K562 (cell line): ENCODE measurements at regions not wholly inside any gene's neighbourhood (a gene's known extent, or its start where the extent isn't known, plus 50 kb on each side); places are given as distances from the start of the nearest gene placed in this dataset.

ENCODE experiments used
- ATAC-seq: fragments of 200-7000 bp; cut with Tn5 transposase; 3 replicates; pipeline ENCODE4 v1.9.1; 2020; ENCODE audit warnings: moderate library complexity
- BruUV-seq: library from RNA; stranded (reverse); fragments of 400-500 nt; replicated peaks from 2 replicates; lab custom pipeline; 2021; lab: Mats Ljungman, UMichigan
- CTCF ChIA-PET: fragments of 300-600 bp; formaldehyde crosslinking; extraction: SDS; loops from one replicate; lab custom pipeline; 2021; ENCODE audit warnings: low intra/inter-chr PET ratio; lab: Yijun Ruan, JAX
- POLR2A ChIA-PET: fragments of 300-600, 350-650 bp; sonication (Branson Sonifier 250); formaldehyde crosslinking; extraction: SDS; loops from one replicate; lab custom pipeline; 2021; ENCODE audit warnings: antibody characterized with exemption, inconsistent platforms; lab: Yijun Ruan, JAX
- DNase-seq, 4 experiments: peaks; one replicate each; pipeline versions ENCODE4 v3.0.0 to v3.0.0-alpha.2; 2011 to 2018; ENCODE audit warnings: low spot score in 3 of 4, mixed read lengths in 3 of 4; ENCODE audit errors: extremely low read depth in 1 of 4
- FAIRE-seq: peaks from 2 replicates; lab custom pipeline; 2011; peaks lifted over from hg19 to GRCh38; lab: Jason Lieb, UNC
- H2AFZ ChIP-seq: 2 replicates; pipeline ENCODE4 v1.6.0; 2011; ENCODE audit warnings: low read depth, low read length, control low read depth, inconsistent platforms
- H3K27ac ChIP-seq: fragments of 200-600 bp; 3 replicates; pipeline ENCODE4 v1.8.0; 2011; ENCODE audit warnings: low read depth, mild to moderate bottlenecking, control low read depth, inconsistent platforms, low read length, moderate library complexity, mixed read lengths; ENCODE audit errors: extremely low read depth
- H3K27me3 ChIP-seq, 2 experiments: fragments of 300-600 bp in 1 of 2; 2 replicates in 1 of 2; 3 replicates in 1 of 2; pipeline versions ENCODE4 v1.6.0 to v1.8.0; 2011; ENCODE audit warnings: inconsistent platforms in 2 of 2, low read length in 2 of 2, mild to moderate bottlenecking in 1 of 2, mixed read lengths in 1 of 2, moderate library complexity in 1 of 2; ENCODE audit not compliant: control insufficient read depth in 2 of 2, insufficient read depth in 2 of 2
- H3K36me3 ChIP-seq: fragments of 300-600 bp; 3 replicates; pipeline ENCODE4 v1.8.0; 2011; ENCODE audit warnings: mild to moderate bottlenecking, low read length, inconsistent platforms; ENCODE audit not compliant: control insufficient read depth, insufficient read depth
- H3K4me1 ChIP-seq, 2 experiments: fragments of 200-600 bp in 1 of 2; replicated peaks in 1 of 2; 2 replicates in 1 of 2; 3 replicates in 1 of 2; pipeline versions ENCODE4 v1.5.1 to v1.8.0; 2011; ENCODE audit warnings: inconsistent platforms in 2 of 2, low read length in 2 of 2, mild to moderate bottlenecking in 1 of 2, mixed read lengths in 1 of 2, moderate library complexity in 1 of 2; ENCODE audit not compliant: control insufficient read depth in 2 of 2, insufficient read depth in 2 of 2
- H3K4me2 ChIP-seq: 2 replicates; pipeline ENCODE4 v1.6.1; 2011; ENCODE audit warnings: low read length, control low read depth, inconsistent platforms, mixed read lengths; ENCODE audit not compliant: insufficient read depth
- H3K4me3 ChIP-seq: fragments of 200-600 bp; sonication (generic), shearing (Covaris generic); 2 replicates; pipeline ENCODE4 v1.5.1; 2016; ENCODE audit warnings: control low read depth, inconsistent platforms
- H3K79me2 ChIP-seq: fragments of 200-600 bp; 3 replicates; pipeline ENCODE4 v1.8.0; 2011; ENCODE audit warnings: low read length, inconsistent platforms; ENCODE audit not compliant: control insufficient read depth, insufficient read depth
- H3K9ac ChIP-seq, 2 experiments: 2 replicates each; pipeline versions ENCODE4 v1.6.0 to v1.6.1; 2011; ENCODE audit warnings: low read depth in 2 of 2, low read length in 2 of 2, control low read depth in 1 of 2, inconsistent platforms in 1 of 2, mild to moderate bottlenecking in 1 of 2, mixed read lengths in 1 of 2; ENCODE audit not compliant: insufficient read depth in 1 of 2
- H3K9me1 ChIP-seq: one replicate; pipeline ENCODE4 v1.6.0; 2011; ENCODE audit warnings: inconsistent platforms, mild to moderate bottlenecking, low read length, moderate library complexity; ENCODE audit not compliant: control insufficient read depth, insufficient read depth
- H3K9me3 ChIP-seq: replicated peaks from 2 replicates; pipeline ENCODE4 v1.5.1; 2011; ENCODE audit warnings: low read depth, low read length, inconsistent platforms; ENCODE audit not compliant: control insufficient read depth, insufficient read depth
- H4K20me1 ChIP-seq: replicated peaks from 2 replicates; pipeline ENCODE4 v1.6.1; 2011; ENCODE audit warnings: low read length, inconsistent platforms, mixed read lengths; ENCODE audit not compliant: control insufficient read depth, insufficient read depth
- CBFB ChIP-seq: sonication (generic); formaldehyde crosslinking; IDR thresholded peaks from 2 replicates; pipeline ENCODE4 v1.4.0; 2020; ENCODE audit warnings: mild to moderate bottlenecking, missing genetic modification reagents
- CHD4 ChIP-seq: fragments of 200-600 bp; sonication (generic); IDR thresholded peaks from 3 replicates; pipeline ENCODE4 v1.6.1; 2012; ENCODE audit warnings: low read depth, mild to moderate bottlenecking, mixed read lengths, low read length, inconsistent platforms; ENCODE audit not compliant: insufficient read depth, insufficient replicate concordance, poor library complexity, severe bottlenecking
- JUNB ChIP-seq: fragments of 450-650 bp; formaldehyde crosslinking; conservative IDR thresholded peaks from 2 replicates; pipeline ENCODE4 v1.4.0; 2020; ENCODE audit warnings: mild to moderate bottlenecking
- LCOR ChIP-seq: sonication (generic); formaldehyde crosslinking; IDR thresholded peaks from 2 replicates; pipeline ENCODE4 v1.8.0; 2022; ENCODE audit warnings: mild to moderate bottlenecking, missing genetic modification reagents
- MCM7 ChIP-seq, 2 experiments: fragments of 450-650 bp; IDR thresholded peaks; 2 replicates each; pipeline ENCODE4 v1.6.1; 2016 to 2018
- NCOA4 ChIP-seq: fragments of 450-650 bp; IDR thresholded peaks from 2 replicates; pipeline ENCODE4 v1.6.1; 2018; ENCODE audit warnings: mild to moderate bottlenecking; ENCODE audit not compliant: partially characterized antibody
- NRF1 ChIP-seq, 2 experiments: fragments of 450-650 bp; IDR thresholded peaks in 1 of 2; conservative IDR thresholded peaks in 1 of 2; 2 replicates each; pipeline ENCODE4 v1.6.1; 2014; ENCODE audit warnings: mild to moderate bottlenecking in 2 of 2
- SIN3A ChIP-seq, 2 experiments: fragments of 150-350 bp in 1 of 2; IDR thresholded peaks; 2 replicates each; pipeline ENCODE4 v1.6.1; 2011 to 2016; ENCODE audit warnings: borderline replicate concordance in 2 of 2, low read depth in 2 of 2, low read length in 2 of 2, mild to moderate bottlenecking in 2 of 2, moderate library complexity in 2 of 2; ENCODE audit not compliant: control insufficient read depth in 1 of 2
- ZNF408 ChIP-seq: fragments of 250-450 bp; sonication (Bioruptor Pico); IDR thresholded peaks from 2 replicates; pipeline ENCODE4 v1.4.0; 2020; ENCODE audit warnings: low read depth, mild to moderate bottlenecking, moderate library complexity
- ZNF79 ChIP-seq: fragments of 250-450 bp; sonication (Bioruptor Pico); IDR thresholded peaks from 2 replicates; pipeline ENCODE4 v1.4.0; 2020; ENCODE audit warnings: low read depth, mild to moderate bottlenecking, moderate library complexity
- WGBS: fragments of 100-300 bp; shearing (Covaris generic); methylation state at CpG from one replicate; pipeline ENCODE4 v1.1.6; 2016; ENCODE audit warnings: low coverage, mixed read lengths; ENCODE audit not compliant: insufficient coverage; ENCODE audit errors: missing lambda C conversion rate; 5-methylcytosine and 5-hydroxymethylcytosine counted together
- in situ Hi-C: fragments of 300-500 bp; cut with MboI; formaldehyde crosslinking; loops from 4 replicates; pipeline ENCODE4 v1.15.0; 2018; ENCODE audit warnings: inconsistent platforms, mixed read lengths
- intact Hi-C: fragments of 100-400 bp; cut with micrococcal nuclease; formaldehyde crosslinking; loops from 2 replicates; pipeline ENCODE4 v1.14.2; 2022
- TF ChIP-seq, protein P1 (sequence below), 2 experiments: fragments of 250-450 bp in 1 of 2; fragments of 450-650 bp in 1 of 2; sonication (Bioruptor Pico) in 1 of 2; IDR thresholded peaks; 2 replicates each; pipeline versions ENCODE4 v1.6.1 to v1.8.0; 2016 to 2021; ENCODE audit warnings: mild to moderate bottlenecking in 2 of 2, moderate library complexity in 2 of 2, missing compliant biosample characterization in 1 of 2, missing genetic modification characterization in 1 of 2
- TF ChIP-seq, protein P2 (sequence below): IDR thresholded peaks from 3 replicates; pipeline ENCODE4 v1.6.1; 2011; ENCODE audit warnings: borderline replicate concordance, mild to moderate bottlenecking, moderate library complexity; ENCODE audit not compliant: insufficient read length; ENCODE audit errors: extremely low read depth
- TF ChIP-seq, protein P3 (sequence below): IDR thresholded peaks from 2 replicates; pipeline ENCODE4 v1.6.1; 2011; ENCODE audit warnings: borderline replicate concordance, low read depth, mild to moderate bottlenecking, moderate library complexity, low read length; ENCODE audit not compliant: insufficient read depth, poor library complexity, severe bottlenecking
- TF ChIP-seq, protein P4 (sequence below): fragments of 200-800 bp; sonication (Bioruptor generic); IDR thresholded peaks from 2 replicates; pipeline ENCODE4 v1.6.1; 2017; ENCODE audit warnings: missing genetic modification characterization, missing compliant biosample characterization

DNA sequence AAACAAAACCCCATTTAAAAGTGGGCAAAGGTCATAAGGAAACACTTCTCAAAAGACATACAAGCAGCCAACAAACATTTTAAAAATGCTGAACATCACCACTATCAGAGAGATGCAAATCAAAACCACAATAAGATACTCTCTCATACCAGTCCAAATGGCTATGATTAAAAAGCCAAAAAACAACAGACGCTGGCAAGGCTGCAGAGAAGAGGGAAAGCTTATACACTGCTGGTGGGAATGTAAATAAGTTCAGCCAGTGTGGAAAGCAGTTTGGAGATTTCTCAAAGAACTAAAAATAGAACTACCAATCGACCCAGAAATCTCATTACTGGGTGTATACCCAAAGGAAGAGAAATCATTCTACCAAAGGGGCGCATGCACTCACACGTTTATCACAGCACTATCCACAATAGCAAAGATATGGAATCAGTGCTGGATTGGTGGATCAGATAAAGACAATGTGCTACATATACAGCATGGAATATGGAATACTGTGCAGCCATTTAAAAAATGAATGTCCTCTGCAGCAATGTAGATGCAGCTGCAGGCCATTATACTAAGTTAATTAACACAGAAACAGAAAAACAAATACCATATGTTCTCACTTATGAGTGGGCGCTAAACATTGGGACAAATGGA is 102.1 kb upstream of the DAAM1 start:
- H3K79me2 ChIP-seq, result no peaks in the 10 kb centered on the region
- no peak overlapping the region for H3K9ac ChIP-seq
- H3K27me3 ChIP-seq, result no peaks in the 10 kb centered on the region
- H3K4me3 ChIP-seq, result no peak overlapping the region
- ATAC-seq (no peak), DNase-seq (no peak), FAIRE-seq (no peak)
- no peak overlapping the region for H3K4me2 ChIP-seq
- H3K4me1 ChIP-seq, result no peaks in the 10 kb centered on the region
- intact Hi-C loops, result no loop called here
- no peaks in the 10 kb centered on the region for H3K36me3 ChIP-seq
- no peak overlapping the region for H3K27ac ChIP-seq
- no peaks in the 10 kb centered on the region for H3K9me3 ChIP-seq
- H3K9me1 ChIP-seq, result no peaks in the 10 kb centered on the region
- no peaks in the 10 kb centered on the region for H4K20me1 ChIP-seq
- no peak overlapping the region for H2AFZ ChIP-seq
- ChIA-PET POLR2A (no interaction called here), CTCF (no interaction called here)
- WGBS, result 2% methylated on average over 5 of the region's 5 CpGs
- in situ Hi-C loops, result no loop called here
- no TSS peak for BruUV-seq
- TF ChIP-seq NRF1 (conservative IDR thresholded peaks at IDR 0.05 in 1 of 2, IDR thresholded peaks at IDR 0.05 in 1 of 2) (no peak), JUNB (no peak), CBFB (CRISPR knock-in tag) (no peak), ZNF79 (CRISPR knock-in tag) (no peak), MCM7 (IDR thresholded peaks at IDR 0.05) (no peak), SIN3A (IDR thresholded peaks at IDR 0.05; ENCODE audit: borderline replicate concordance in 2 of 2, control insufficient read depth in 1 of 2, low read depth in 2 of 2, low read length in 2 of 2) (no peak), NCOA4 (no peak), LCOR (CRISPR knock-in tag) (no peak), ZNF408 (CRISPR knock-in tag) (no peak), CHD4 (no peak)
- TF ChIP-seq, protein P1, sequence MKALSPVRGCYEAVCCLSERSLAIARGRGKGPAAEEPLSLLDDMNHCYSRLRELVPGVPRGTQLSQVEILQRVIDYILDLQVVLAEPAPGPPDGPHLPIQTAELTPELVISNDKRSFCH (CRISPR knock-in tag; IDR thresholded peaks at IDR 0.05), result no peak
- TF ChIP-seq, protein P1 (tag; IDR thresholded peaks at IDR 0.05), result no peak
- TF ChIP-seq, protein P2, sequence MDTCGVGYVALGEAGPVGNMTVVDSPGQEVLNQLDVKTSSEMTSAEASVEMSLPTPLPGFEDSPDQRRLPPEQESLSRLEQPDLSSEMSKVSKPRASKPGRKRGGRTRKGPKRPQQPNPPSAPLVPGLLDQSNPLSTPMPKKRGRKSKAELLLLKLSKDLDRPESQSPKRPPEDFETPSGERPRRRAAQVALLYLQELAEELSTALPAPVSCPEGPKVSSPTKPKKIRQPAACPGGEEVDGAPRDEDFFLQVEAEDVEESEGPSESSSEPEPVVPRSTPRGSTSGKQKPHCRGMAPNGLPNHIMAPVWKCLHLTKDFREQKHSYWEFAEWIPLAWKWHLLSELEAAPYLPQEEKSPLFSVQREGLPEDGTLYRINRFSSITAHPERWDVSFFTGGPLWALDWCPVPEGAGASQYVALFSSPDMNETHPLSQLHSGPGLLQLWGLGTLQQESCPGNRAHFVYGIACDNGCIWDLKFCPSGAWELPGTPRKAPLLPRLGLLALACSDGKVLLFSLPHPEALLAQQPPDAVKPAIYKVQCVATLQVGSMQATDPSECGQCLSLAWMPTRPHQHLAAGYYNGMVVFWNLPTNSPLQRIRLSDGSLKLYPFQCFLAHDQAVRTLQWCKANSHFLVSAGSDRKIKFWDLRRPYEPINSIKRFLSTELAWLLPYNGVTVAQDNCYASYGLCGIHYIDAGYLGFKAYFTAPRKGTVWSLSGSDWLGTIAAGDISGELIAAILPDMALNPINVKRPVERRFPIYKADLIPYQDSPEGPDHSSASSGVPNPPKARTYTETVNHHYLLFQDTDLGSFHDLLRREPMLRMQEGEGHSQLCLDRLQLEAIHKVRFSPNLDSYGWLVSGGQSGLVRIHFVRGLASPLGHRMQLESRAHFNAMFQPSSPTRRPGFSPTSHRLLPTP, result no peak
- TF ChIP-seq, protein P3, sequence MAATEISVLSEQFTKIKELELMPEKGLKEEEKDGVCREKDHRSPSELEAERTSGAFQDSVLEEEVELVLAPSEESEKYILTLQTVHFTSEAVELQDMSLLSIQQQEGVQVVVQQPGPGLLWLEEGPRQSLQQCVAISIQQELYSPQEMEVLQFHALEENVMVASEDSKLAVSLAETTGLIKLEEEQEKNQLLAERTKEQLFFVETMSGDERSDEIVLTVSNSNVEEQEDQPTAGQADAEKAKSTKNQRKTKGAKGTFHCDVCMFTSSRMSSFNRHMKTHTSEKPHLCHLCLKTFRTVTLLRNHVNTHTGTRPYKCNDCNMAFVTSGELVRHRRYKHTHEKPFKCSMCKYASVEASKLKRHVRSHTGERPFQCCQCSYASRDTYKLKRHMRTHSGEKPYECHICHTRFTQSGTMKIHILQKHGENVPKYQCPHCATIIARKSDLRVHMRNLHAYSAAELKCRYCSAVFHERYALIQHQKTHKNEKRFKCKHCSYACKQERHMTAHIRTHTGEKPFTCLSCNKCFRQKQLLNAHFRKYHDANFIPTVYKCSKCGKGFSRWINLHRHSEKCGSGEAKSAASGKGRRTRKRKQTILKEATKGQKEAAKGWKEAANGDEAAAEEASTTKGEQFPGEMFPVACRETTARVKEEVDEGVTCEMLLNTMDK, result no peak
- TF ChIP-seq, protein P4, sequence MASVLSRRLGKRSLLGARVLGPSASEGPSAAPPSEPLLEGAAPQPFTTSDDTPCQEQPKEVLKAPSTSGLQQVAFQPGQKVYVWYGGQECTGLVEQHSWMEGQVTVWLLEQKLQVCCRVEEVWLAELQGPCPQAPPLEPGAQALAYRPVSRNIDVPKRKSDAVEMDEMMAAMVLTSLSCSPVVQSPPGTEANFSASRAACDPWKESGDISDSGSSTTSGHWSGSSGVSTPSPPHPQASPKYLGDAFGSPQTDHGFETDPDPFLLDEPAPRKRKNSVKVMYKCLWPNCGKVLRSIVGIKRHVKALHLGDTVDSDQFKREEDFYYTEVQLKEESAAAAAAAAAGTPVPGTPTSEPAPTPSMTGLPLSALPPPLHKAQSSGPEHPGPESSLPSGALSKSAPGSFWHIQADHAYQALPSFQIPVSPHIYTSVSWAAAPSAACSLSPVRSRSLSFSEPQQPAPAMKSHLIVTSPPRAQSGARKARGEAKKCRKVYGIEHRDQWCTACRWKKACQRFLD (CRISPR knock-in tag), result no peak
